Neuron (in vitro differentiated cells): ENCODE measurements at regions not wholly inside any gene's neighbourhood (a gene's known extent, or its start where the extent isn't known, plus 50 kb on each side); places are given as distances from the start of the nearest gene placed in this dataset.

Experiments
- H2AFZ ChIP-seq: one replicate; pipeline ENCODE4 v1.6.1; 2013; ENCODE audit warnings: low read depth, mild to moderate bottlenecking, inconsistent platforms, low read length, moderate library complexity
- H3K27me3 ChIP-seq: one replicate; pipeline ENCODE4 v1.6.1; 2013; ENCODE audit warnings: low read length; ENCODE audit not compliant: insufficient read depth
- H3K36me3 ChIP-seq: one replicate; pipeline ENCODE4 v1.6.1; 2013; ENCODE audit warnings: low read length; ENCODE audit not compliant: insufficient read depth
- H3K4me1 ChIP-seq: one replicate; pipeline ENCODE4 v1.6.1; 2013; ENCODE audit warnings: low read length; ENCODE audit not compliant: insufficient read depth
- H3K4me3 ChIP-seq: 2 replicates; pipeline ENCODE4 v1.5.1; 2013; ENCODE audit warnings: mild to moderate bottlenecking, low read length, moderate library complexity
- H3K9me3 ChIP-seq: one replicate; pipeline ENCODE4 v1.6.1; 2013; ENCODE audit warnings: low read length

- Histone ChIP-seq H3K36me3 (no peaks in the 10 kb centered on the region), H2AFZ (no peak overlapping the region), H3K9me3 (no peaks in the 10 kb centered on the region), H3K4me1 (peaks cover 13% of the 10 kb centered on the region), H3K4me3 (no peak overlapping the region), H3K27me3 (no peaks in the 10 kb centered on the region)
Measured at GRCh38 chr3:56980243-56980642, 80.2 kb upstream of the SPATA12 start.

- no peak overlapping the region for H3K4me3 ChIP-seq
- H3K4me1 ChIP-seq, result peaks cover 13% of the 10 kb centered on the region
- H3K27me3 ChIP-seq, result no peaks in the 10 kb centered on the region
- H3K36me3 ChIP-seq, result no peaks in the 10 kb centered on the region
- no peak overlapping the region for H2AFZ ChIP-seq
- H3K9me3 ChIP-seq, result no peaks in the 10 kb centered on the region
Measured at GRCh38 chr3:56979791-56980190, 80.7 kb upstream of the SPATA12 start.

- Histone ChIP-seq H3K9me3 (no peaks in the 10 kb centered on the region), H3K4me1 (peaks cover 13% of the 10 kb centered on the region), H3K36me3 (no peaks in the 10 kb centered on the region), H3K27me3 (no peaks in the 10 kb centered on the region), H3K4me3 (no peak overlapping the region), H2AFZ (no peak overlapping the region)
Measured at GRCh38 chr3:56977561-56977889, 82.9 kb upstream of the SPATA12 start.

GRCh38 chr3:56976651-56977560, 83.6 kb upstream of the SPATA12 start:
- H3K36me3 ChIP-seq, result no peaks in the 10 kb centered on the region
- no peak overlapping the region for H2AFZ ChIP-seq
- H3K9me3 ChIP-seq, result no peaks in the 10 kb centered on the region
- H3K4me3 ChIP-seq, result no peak overlapping the region
- H3K4me1 ChIP-seq, result peaks cover 13% of the 10 kb centered on the region
- no peaks in the 10 kb centered on the region for H3K27me3 ChIP-seq

GRCh38 chr3:56975567-56975966, 84.9 kb upstream of the SPATA12 start:
- Histone ChIP-seq H3K4me3 (no peak overlapping the region), H3K27me3 (no peaks in the 10 kb centered on the region), H3K4me1 (peaks cover 13% of the 10 kb centered on the region), H3K36me3 (no peaks in the 10 kb centered on the region), H3K9me3 (no peaks in the 10 kb centered on the region), H2AFZ (no peak overlapping the region)

GRCh38 chr3:56974247-56974930, 86.1 kb upstream of the SPATA12 start:
- Histone ChIP-seq H3K4me1 (peaks cover 13% of the 10 kb centered on the region), H3K4me3 (no peak overlapping the region), H2AFZ (no peak overlapping the region), H3K36me3 (no peaks in the 10 kb centered on the region), H3K27me3 (no peaks in the 10 kb centered on the region), H3K9me3 (no peaks in the 10 kb centered on the region)

GRCh38 chr3:56971816-56972215, 88.6 kb upstream of the SPATA12 start:
- no peaks in the 10 kb centered on the region for H3K27me3 ChIP-seq
- peaks cover 2% of the 10 kb centered on the region for H3K4me1 ChIP-seq

GRCh38 chr3:56971261-56971660, 89.2 kb upstream of the SPATA12 start:
- Histone ChIP-seq H3K27me3 (no peaks in the 10 kb centered on the region), H3K4me3 (no peak overlapping the region), H3K4me1 (no peaks in the 10 kb centered on the region), H2AFZ (no peak overlapping the region), H3K9me3 (no peaks in the 10 kb centered on the region), H3K36me3 (no peaks in the 10 kb centered on the region)

More at GRCh38 chr3:56971816-56972215, 88.6 kb upstream of the SPATA12 start:
- no peak overlapping the region for H3K4me3 ChIP-seq
- H3K36me3 ChIP-seq, result no peaks in the 10 kb centered on the region
- no peak overlapping the region for H2AFZ ChIP-seq
- H3K9me3 ChIP-seq, result no peaks in the 10 kb centered on the region

- Histone ChIP-seq H3K4me1 (no peaks in the 10 kb centered on the region), H3K27me3 (no peaks in the 10 kb centered on the region), H3K9me3 (no peaks in the 10 kb centered on the region), H2AFZ (no peak overlapping the region), H3K4me3 (no peak overlapping the region), H3K36me3 (no peaks in the 10 kb centered on the region)
Measured at GRCh38 chr3:56970461-56970879, 90.0 kb upstream of the SPATA12 start.

GRCh38 chr3:56969851-56970250, 90.6 kb upstream of the SPATA12 start:
- Histone ChIP-seq H3K36me3 (no peaks in the 10 kb centered on the region), H3K4me3 (no peak overlapping the region), H3K9me3 (no peaks in the 10 kb centered on the region), H3K4me1 (no peaks in the 10 kb centered on the region), H3K27me3 (no peaks in the 10 kb centered on the region), H2AFZ (no peak overlapping the region)

- Histone ChIP-seq H3K4me3 (no peak overlapping the region), H3K4me1 (no peaks in the 10 kb centered on the region), H3K27me3 (no peaks in the 10 kb centered on the region), H3K36me3 (no peaks in the 10 kb centered on the region), H3K9me3 (no peaks in the 10 kb centered on the region), H2AFZ (no peak overlapping the region)
Measured at GRCh38 chr3:56966509-56966908, 94.0 kb upstream of the SPATA12 start.

- no peak overlapping the region for H3K4me3 ChIP-seq
- H2AFZ ChIP-seq, result no peak overlapping the region
- no peaks in the 10 kb centered on the region for H3K9me3 ChIP-seq
- H3K36me3 ChIP-seq, result no peaks in the 10 kb centered on the region
- H3K4me1 ChIP-seq, result no peaks in the 10 kb centered on the region
- no peaks in the 10 kb centered on the region for H3K27me3 ChIP-seq
Measured at GRCh38 chr3:56966104-56966503, 94.4 kb upstream of the SPATA12 start.

- H2AFZ ChIP-seq, result no peak overlapping the region
- no peaks in the 10 kb centered on the region for H3K36me3 ChIP-seq
- no peak overlapping the region for H3K4me3 ChIP-seq
- no peaks in the 10 kb centered on the region for H3K27me3 ChIP-seq
- H3K4me1 ChIP-seq, result no peaks in the 10 kb centered on the region
- H3K9me3 ChIP-seq, result no peaks in the 10 kb centered on the region
Measured at GRCh38 chr3:56962922-56963321, 97.5 kb upstream of the SPATA12 start.
